NCI-H1092 treated with DMSO at 0.1 percent for 48 hours (cell line): ENCODE measurements at regions not wholly inside any gene's neighbourhood (a gene's known extent, or its start where the extent isn't known, plus 50 kb on each side); places are given as distances from the start of the nearest gene placed in this dataset.
"Not testable (repeated sequence)": the region's sequence is repeated elsewhere in the genome, so short reads cannot be mapped to it uniquely, and the experiment has no call there.

Experiments
- DNase-seq: peaks from one replicate; lab custom pipeline; 2025; lab: John Stamatoyannopoulos, UW

- DNase-seq: no peak
Observed at GRCh38 chr2:221762496-221762895, 190.4 kb upstream of the EPHA4 start.

DNA sequence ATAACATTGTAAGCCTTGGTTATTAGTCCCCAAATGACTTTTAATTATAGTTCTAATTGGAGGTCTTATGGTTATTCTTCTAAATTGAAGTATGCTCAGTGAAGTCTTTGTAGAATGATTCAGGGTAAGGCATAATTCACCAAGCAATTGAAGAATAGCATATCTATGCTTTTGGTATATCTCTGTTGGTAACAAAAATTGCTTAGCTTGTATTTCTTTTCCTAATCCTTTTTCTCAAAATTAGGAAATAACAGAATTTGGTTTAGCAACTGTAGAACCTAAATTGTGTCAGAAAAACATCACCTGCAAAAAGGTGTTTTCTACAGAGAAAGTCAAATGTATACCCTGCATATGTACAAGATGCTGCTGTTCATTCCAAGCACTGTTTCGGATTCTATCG is 189.2 kb upstream of the EPHA4 start:
- no peak for DNase-seq

- no peak for DNase-seq
Observed at GRCh38 chr2:221758076-221758475, 186.0 kb upstream of the EPHA4 start.

GRCh38 chr2:221753401-221753800 is 181.3 kb upstream of the EPHA4 start:
- DNase-seq: no peak

GRCh38 chr2:221752781-221753180 is 180.7 kb upstream of the EPHA4 start:
- DNase-seq: no peak

DNA sequence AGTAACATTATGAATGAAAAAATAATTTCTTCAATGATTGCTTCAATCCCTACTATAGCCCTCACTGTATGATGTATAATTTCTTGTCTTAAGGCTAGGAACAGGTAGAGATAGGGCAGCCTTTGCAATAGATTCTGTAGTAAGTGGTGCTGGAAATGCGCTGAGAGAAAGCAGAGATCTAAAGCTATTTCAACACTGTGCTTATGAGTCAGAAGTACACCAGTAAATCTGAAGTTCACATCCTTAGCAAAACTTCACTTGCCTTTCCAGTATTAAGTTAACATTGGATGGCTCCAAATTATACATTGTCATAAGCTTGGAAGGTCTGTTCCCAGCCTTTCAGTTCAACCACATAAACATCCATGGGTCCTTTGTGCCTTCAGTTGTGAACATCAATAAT is 178.2 kb upstream of the EPHA4 start:
- no peak for DNase-seq

DNA sequence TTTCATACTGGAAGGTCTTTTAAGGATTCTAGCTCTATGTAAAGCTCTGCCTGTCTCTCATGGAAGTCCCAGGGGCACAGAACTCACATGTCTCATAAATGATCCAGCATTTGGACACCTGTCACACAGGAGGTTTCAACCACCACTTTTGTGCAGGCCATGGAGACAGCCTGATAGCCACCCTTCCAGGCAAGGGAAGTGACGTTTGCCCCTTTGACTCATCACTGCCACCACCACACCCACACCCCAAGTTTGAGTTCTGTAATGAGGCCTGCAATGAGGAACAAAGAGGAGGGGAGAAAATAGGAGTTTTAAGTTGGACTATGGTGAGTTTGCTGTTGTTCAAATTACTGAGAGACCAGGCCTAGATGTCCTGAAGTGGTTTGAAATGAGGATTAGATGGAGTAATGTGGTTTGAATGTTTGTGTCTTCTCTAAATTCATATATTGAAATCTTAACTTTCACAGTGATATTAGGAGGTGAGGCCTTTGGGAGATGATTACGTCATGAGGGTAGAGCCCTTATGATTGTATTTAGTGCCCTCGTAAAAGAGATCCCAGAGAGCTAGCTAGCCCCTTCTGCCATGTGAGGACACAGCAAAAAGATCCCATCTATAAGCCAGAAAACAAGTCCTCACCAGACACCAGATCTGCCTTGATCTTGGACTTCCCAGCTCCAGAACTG is 175.3 kb upstream of the EPHA4 start:
- no peak for DNase-seq

- no peak for DNase-seq
Observed at GRCh38 chr2:221741496-221742211, 169.6 kb upstream of the EPHA4 start.

DNA sequence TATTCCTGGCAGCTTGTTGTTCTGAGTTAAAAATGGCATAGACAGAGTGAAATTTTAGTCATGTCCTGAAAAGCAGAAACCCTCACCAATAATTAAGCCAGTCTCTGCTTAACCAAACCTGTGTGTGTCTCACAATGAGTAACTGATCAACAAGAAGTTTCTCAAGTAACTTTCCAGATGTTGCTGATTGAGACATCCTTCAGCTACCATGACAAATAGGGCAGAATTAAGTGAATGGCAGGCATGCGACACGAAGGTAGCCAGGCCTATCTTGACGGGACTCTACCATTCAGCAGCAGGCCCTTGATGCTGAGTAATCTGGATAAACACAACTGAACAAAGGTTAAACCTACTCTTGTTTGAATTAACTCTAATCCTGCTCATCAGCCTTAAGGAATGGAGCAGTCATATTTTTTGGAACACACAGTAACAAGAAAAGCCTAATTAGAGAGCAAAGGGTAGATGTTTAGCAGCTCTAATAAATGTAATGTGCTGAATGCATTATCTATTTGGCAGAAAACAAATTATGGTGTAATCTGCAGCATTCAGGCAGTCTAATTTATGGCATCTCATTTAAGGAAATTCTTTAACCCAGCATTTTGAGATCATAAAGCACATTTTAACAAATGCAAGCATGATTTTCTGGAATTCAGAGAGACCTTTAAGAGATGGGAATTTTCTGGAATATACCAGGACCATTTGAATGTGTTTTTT is 159.5 kb upstream of the EPHA4 start:
- no peak for DNase-seq

GRCh38 chr2:221726894-221727513 is 154.9 kb upstream of the EPHA4 start:
- DNase-seq: no peak

- no peak for DNase-seq
Observed at GRCh38 chr2:221724631-221725203, 152.6 kb upstream of the EPHA4 start.

DNA sequence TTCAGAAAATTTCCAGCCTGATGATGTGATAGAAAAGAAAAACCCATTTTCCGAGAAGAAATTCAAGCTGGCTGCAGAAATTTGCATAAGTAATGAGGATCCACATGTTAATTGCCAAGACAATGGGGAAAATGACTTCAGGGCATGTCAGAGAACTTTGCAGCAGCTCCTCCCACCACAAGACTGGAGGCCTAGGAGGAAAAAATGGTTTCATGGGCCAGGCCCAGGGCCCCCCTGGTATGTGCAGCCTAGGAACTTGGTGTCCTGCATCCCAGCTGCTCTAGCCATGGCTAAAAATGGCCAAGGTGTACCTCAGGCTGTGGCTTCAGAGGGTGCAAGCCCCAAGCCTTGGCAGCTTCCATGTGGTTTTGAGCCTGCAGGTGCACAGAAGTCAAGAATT is 152.0 kb upstream of the EPHA4 start:
- not testable (repeated sequence) for DNase-seq

- DNase-seq: no peak
Observed at GRCh38 chr2:221716426-221717303, 144.6 kb upstream of the EPHA4 start.

- no peak for DNase-seq
Observed at GRCh38 chr2:221715523-221716247, 143.6 kb upstream of the EPHA4 start.

GRCh38 chr2:221710744-221711143 is 138.6 kb upstream of the EPHA4 start:
- DNase-seq: no peak

DNA sequence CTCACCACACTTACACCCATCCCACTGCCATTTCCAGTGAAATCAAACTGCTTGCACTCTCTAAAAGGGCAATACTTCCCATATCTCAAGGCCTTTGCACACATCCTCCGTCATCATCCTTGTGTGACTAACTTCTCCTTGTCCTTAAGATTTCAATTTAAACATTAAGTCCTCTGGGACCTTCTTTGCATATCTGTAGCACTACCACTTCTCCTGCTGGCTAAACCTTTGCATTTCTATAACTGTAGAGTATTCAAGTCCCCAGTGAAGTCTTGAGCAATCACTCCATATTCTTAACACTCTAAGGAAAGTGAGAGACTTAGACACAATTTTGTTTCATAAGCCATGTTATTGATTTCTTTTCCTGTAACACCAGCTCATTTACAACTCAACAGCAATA is 136.8 kb upstream of the EPHA4 start:
- no peak for DNase-seq

- no peak for DNase-seq
Observed at GRCh38 chr2:221705185-221705877, 133.2 kb upstream of the EPHA4 start.

DNA sequence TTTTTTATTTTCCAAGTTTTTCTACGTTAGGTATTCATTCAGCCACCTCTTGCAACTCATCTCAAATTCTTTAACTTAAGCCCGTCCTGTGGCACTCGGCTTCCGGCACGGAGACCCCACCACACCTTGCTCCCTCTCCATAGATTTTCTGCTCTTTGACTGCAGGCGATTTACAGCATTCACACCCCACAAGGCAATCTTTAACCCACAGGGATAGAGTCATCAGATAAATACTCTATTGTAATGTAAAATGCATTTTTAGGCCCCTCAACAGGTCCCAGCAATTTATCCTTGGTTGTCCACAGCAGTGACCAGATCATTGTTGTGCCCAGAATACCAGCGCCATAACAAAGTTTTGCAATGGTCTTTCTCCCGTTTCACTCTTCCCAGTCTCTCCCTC is 132.3 kb upstream of the EPHA4 start:
- no peak for DNase-seq

DNA sequence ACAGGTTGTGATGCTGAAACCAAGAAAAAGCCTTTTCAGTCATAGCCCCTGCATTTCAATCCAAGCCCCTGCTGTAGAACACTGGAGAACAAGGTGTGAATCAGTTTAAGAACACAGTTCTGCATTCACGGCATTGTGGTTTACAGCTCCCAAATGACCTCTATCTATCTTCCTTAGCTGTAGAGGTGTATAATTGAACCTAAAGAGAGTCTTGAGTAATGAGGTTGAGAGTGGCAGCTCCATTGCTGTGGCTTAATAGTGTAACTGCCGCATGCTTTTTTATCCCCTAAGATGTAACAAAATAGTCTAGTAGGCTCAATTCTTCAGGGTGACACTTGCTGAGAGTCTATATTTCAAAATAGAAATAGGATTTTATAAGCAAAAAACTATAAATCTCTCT is 121.3 kb upstream of the EPHA4 start:
- DNase-seq: no peak

- DNase-seq: no peak
Observed at GRCh38 chr2:221691571-221691970, 119.5 kb upstream of the EPHA4 start.
